Panc1 (cell line): ENCODE measurements at regions not wholly inside any gene's neighbourhood (a gene's known extent, or its start where the extent isn't known, plus 50 kb on each side); places are given as distances from the start of the nearest gene placed in this dataset.

Experiments used
- CTCF ChIP-seq: fragments of 450-650 bp; IDR thresholded peaks from 2 replicates; pipeline ENCODE4 v1.5.1; 2017; ENCODE audit warnings: mild to moderate bottlenecking
- POLR2AphosphoS5 ChIP-seq: IDR thresholded peaks from 2 replicates; pipeline ENCODE4 v1.6.1; 2012; ENCODE audit warnings: mild to moderate bottlenecking, low read depth, low read length, moderate library complexity
- REST ChIP-seq, 2 experiments: IDR thresholded peaks; 2 replicates each; pipeline ENCODE4 v1.6.1; 2011 to 2012; ENCODE audit warnings: low read depth in 2 of 2, control low read depth in 1 of 2, low read length in 1 of 2, mild to moderate bottlenecking in 1 of 2, moderate library complexity in 1 of 2; ENCODE audit not compliant: insufficient read depth in 1 of 2
- SIN3A ChIP-seq: IDR thresholded peaks from 2 replicates; pipeline ENCODE4 v1.6.1; 2012; ENCODE audit warnings: low read depth, mild to moderate bottlenecking, low read length, moderate library complexity, borderline replicate concordance; ENCODE audit not compliant: insufficient read depth
- TCF7L2 ChIP-seq: IDR thresholded peaks from 2 replicates; pipeline ENCODE4 v1.6.1; 2011; ENCODE audit warnings: mild to moderate bottlenecking, low read depth, low read length, inconsistent platforms

DNA sequence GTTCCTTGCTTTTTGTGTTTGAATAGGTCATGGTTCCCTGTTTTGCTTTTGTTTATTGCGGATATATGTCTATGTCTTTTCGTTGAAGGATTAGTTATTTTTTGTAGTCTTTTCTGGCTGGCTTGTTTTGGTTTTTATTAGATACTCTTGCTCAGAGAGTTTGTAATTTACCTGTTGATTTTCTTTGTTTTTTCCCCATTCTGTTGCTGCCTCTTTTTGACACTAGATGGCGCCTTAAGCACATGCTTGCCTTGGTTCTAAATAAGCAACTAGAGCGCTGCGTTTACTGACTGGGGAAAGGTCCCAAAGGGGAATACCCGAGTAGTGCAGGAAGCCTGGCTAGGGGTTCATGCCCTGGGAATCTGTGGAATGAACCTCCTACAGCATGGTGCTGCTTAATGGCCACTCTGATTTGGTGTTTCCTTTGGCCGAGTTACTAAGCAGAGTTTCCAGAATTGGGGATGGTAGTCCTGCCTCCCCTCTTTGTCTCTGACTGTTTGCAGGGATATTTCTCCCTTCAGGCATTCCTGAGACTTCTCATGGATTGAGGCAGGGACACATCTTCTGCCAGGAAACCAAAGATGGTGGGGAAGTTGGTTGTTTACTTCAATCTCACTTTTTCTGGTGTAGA, 143.2 kb downstream of the PTPRU start:
- TF ChIP-seq CTCF: peak; percentile 83
- TF ChIP-seq SIN3A: no peak
- no peak for TF ChIP-seq TCF7L2
- TF ChIP-seq REST (IDR thresholded peaks at IDR 0.05; ENCODE audit: insufficient read depth in 1 of 2, low read depth in 2 of 2, low read length in 1 of 2): no peak
- TF ChIP-seq POLR2AphosphoS5: no peak
